HG03095 (cell line): ENCODE measurements at regions not wholly inside any gene's neighbourhood (a gene's known extent, or its start where the extent isn't known, plus 50 kb on each side); places are given as distances from the start of the nearest gene placed in this dataset.
"Not testable (repeated sequence)": the region's sequence is repeated elsewhere in the genome, so short reads cannot be mapped to it uniquely, and the experiment has no call there.

Source experiments
- ATAC-seq: cut with Tn5 transposase; IDR thresholded peaks from one replicate; pipeline ENCODE4 v1.9.1; 2021; ENCODE audit warnings: moderate library complexity; ENCODE audit not compliant: unreplicated experiment

DNA sequence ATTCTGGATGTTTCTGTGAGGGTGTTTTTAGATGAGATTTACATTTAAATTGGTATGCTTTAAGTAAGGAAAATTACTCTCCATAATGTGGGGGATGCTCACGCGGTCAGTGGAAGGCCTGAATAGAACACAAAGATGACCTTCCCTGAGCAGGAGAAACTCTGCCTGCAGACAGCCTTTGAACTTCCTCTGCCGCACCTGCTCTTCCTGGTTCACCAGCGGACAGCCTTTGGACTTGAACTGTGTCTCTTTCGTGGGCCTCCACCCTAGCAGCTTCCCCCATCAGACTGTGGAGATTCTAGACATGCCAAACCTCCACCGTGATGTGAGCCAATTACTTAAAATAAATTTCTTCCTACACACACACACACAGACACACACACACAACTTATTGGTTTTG, 210.7 kb downstream of the EFCAB11 start:
- no peak for ATAC-seq

DNA sequence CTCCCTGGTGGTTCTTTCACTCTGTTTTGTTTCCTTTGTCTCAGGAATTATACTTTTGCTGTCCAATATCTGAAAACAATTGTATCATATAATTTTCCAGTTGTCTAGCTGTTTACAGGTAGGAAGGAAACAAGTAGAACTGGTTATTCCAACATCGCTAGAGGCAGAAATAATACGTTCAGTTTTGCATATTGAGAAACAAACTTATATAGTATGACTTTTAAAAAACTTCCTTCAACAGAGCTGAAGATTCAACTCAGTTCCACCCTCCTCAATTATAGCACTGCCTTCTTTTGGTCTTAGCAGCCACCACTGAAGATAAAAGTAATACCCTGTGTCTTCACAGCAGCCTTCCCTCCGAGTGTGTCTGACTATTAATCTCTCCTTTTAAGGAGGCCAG, 214.3 kb downstream of the EFCAB11 start:
- ATAC-seq = no peak

DNA sequence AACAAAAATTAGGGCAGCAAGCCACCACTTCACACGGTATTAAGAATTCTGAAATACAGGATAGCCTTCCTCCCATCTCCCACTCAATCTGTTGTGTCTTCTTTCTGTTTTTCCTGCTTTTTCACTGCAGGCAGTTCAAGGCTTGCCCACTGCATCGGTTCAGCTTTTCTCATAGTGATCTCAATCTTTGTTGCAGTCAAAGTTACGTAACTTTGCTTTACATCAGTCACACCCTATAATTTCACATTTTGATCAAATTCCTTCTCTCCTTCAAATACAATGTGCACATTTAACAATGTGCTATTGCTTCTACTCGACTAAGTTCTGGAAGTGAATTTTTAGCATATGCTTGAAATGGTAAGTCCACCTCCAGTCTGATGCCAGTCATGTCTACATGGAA, 217.6 kb downstream of the EFCAB11 start:
- ATAC-seq = no peak

DNA sequence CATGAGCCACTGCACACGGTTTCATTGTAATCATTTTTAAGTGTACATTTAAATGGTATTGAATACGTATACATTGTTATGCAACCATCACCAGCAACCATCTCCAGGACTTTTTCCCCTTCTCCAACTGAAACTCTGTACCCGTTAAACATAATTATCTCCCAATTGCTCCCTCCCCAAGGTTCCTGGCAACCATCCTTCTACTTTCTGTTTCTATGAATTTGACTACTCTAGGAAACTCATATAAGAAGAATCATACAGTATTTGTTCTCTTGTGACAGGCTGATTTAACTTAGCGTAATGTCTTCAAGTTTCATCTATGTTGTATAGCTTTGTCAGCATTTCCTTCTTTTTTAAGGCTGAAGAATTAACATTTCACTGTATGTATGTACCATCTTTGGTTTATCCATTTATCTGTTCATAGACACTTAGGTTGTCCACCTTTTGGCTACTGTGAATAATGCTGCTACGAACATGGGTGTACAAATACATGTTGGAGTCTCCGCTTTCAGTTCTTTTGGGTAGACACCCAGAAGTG, 223.1 kb downstream of the EFCAB11 start:
- ATAC-seq = no peak

DNA sequence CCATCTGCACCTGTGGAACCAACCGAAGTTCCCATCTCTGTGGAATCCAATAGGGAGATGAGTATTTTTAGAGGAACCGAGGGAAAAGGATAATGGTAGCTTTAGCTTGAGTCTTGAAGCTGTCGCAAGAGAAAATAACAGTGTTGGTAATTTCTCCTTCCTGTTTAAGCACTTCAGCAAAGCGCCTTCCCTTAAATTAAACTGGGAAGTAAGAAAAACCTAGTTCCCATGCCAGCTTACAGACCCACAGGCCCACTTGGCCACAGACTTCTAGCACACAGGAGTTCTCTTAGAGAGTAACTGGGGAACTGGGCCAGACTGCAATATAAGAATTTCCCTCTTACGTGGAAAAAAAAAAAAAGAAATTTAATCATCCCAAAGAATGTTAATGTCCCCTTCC, 223.8 kb downstream of the EFCAB11 start:
- no peak for ATAC-seq

DNA sequence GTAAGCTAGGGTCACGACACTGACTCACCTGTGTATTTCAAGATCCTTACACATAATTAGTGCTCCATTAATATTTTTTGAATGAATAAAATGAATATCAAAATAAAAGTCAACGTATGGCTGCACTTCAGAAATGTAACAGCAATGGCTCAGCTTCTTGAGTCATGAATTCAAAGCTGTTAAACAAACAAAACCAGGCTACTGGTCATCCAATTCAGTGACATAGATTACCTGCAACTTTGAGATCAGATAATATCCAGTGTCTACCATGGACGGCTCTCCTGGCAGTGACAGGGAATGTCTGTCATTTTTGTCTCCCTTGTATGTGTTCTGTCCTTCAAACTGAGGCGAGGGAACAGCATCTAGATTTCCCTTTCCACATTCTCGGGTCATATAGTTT, 225.6 kb downstream of the EFCAB11 start:
- no peak for ATAC-seq

DNA sequence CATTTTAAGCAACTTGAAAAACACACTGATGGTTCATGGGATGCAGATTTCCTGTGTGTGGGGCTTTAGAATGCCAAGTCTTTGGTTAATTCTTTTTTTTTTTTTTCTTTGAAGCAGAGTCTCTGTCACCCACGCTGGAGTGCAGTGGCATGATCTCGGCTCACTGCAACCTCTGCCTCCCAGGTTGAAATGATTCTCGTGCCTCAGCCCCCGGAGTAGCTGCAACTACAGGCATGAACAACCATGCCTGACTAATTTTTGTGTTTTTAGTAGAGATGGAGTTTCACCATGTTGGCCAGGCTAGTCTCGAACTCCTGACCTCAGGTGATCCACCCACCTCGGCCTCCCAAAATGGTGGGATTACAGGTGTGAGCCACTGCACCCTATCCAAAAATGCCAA, 228.3 kb downstream of the EFCAB11 start:
- ATAC-seq = not testable (repeated sequence)

DNA sequence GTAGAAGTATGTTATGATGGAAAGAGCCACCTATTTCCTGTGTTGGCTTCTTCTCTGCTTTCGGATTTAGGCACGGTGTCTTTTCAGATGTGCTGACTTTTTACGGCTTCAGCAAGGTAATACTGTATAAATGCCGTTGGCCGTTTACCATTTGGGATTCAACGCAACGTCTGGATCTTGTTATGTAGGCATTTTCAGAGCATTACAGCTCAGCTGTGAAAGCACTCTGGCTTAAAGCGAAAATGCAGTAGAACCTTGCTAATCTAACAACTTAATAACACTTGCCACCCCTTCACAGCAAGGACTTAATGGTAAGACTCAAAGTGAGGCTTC, 229.9 kb downstream of the EFCAB11 start:
- ATAC-seq = no peak

DNA sequence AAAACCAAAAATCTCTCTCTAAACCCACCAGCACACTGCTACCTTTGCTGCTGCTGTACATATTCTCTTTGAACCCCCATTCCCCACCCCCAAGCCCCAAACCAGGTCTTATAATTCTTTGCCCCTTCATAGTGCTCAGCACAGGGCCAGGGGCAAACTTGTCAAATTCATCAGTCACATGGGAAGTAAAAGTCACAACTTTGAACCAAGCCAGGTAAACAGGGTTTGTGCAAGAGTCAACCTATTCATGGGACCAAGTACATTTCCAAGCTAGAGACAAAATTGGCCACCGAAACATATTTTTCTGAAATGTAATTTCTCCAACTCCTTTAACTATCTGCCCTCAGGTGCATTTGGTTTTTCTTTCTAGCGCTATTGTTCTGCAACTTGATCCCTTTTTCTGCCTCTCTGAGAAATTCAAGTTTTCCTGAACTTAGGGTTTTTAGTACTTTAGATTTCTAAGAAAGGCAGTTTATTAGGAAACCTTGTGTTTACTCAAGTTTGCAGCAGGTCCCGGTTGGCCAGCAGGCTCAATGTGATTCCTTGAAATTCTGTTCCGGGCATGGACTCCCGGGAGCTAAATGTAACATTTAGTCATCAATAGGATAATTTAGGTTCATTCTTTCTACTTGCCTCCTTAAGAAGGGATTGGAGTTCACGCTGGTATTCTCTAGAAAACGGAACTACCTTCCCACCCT, 230.5 kb downstream of the EFCAB11 start:
- no peak for ATAC-seq

DNA sequence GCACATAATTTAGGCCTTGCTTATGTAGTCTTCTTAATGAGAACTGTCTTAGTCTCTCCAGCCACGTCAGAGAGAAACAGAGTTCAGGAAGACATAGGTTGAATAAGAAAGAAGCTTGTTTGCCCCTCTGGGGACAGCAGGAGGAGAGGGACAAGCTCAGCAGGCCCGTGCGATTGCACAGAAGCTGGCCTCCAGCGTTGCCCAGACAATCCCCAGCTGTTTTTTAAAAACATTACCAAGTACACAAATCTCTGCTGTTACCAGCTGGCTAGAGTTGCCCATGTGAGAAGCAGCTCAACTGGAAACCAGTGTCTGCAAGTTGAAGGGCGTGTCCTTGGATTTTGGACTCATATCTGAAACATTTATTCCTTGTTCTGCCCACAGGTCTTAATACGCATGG, 232.6 kb downstream of the EFCAB11 start:
- no peak for ATAC-seq

DNA sequence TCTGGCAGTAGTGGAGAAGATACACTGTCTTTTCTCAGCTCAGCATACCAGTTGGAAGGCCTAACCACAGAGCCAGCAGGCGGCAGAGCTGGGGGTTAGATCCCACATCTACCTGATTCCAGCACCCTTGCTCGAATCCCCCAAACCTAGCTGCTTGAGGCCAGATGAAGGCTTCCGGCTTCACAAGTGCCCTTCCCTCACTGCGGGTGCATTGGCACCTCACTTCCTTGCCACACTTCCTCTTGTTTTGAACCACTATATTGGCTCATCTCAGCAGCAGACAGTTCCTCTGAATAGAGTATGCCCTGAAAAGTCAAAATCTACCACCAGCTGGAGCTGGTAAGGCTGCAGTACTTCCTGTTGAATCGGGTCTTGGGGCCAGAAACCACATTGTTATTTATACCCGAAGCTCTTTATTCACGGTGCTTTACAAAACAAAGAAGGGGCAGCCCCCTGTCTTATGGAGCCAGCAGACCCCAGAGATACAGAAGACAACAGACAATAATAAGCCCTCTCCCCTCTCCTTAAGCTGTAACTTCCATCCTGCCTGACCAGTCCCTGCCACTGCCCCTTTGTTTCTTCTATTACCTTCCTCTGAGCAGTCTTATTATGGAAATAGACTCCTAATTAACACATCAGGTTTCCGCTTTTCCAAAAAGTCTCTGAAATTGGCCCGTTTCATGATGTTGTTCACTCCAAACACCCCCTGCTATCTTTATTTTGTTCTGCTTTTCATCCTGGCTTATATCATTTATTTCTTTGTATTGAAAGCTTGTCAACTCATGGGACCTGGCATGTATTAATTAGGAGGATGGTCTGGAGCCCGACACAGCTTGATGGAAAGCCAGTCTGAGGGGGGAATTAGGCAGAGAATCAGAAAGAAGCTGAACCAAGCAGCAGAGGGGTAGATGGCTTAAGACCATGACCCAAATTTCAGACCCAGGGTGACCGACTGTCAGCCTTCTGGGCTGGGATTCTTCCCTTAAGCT, 233.5 kb downstream of the EFCAB11 start:
- ATAC-seq = peak; percentile 62

DNA sequence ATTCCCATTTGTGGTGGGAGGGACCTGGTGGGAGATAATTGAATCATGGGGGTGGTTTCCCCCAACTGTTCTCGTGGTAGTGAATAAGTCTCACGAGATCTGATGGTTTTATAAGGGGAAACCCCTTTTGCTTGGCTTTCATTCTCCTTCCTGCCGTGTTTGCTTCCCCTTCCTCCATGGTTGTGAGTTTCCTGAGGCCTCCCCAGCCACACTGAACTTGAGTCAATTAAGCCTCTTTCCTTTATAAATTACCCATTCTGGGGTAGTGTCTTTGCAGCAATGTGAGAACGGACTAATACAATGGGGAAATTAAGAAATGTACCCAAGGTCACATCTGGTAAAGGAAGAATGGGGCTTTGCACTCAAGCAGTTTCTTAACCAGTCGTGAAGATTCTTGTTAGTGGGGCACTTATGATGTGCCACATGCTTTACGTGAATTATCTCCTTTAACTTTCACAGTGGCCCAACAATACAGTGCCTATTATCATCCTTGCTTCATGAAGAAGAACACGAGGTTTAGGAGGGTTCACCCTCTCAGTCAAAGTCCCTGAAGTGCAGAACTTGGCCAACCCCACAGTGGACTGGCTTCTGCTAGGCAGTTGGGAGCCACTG, 234.3 kb downstream of the EFCAB11 start:
- no peak for ATAC-seq

DNA sequence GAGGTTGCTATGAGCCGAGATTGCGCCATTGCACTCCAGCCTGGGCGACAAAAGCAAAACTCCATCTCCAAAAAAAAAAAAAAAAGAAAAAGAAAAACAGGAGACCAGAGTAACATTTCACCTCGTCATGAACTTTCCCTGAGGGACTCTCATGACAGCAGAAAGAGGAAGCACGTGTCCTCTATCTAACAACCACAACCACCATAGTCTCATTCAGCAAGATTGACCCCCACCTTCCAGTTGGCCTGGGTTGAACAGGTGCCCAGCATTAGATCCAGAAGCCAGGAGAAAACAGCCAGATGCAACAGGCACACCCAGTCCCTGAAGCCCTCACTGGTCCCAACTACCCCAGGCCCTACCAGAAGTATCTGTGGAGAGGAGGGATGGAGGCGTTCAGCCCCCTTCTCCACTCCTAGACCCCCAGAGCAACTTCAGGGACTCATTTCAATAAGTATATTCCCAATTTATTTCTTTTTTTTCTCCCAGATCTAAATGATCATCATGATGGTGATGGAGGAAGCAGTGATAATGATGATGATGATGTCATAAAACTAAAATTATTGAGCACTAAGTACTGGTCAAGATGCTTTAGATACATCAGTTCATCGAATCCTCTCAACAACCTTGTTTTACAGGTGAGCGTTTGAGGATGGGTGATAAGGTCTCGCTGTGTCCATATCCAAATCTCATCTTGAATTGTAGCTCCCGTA, 235.0 kb downstream of the EFCAB11 start:
- no peak for ATAC-seq

DNA sequence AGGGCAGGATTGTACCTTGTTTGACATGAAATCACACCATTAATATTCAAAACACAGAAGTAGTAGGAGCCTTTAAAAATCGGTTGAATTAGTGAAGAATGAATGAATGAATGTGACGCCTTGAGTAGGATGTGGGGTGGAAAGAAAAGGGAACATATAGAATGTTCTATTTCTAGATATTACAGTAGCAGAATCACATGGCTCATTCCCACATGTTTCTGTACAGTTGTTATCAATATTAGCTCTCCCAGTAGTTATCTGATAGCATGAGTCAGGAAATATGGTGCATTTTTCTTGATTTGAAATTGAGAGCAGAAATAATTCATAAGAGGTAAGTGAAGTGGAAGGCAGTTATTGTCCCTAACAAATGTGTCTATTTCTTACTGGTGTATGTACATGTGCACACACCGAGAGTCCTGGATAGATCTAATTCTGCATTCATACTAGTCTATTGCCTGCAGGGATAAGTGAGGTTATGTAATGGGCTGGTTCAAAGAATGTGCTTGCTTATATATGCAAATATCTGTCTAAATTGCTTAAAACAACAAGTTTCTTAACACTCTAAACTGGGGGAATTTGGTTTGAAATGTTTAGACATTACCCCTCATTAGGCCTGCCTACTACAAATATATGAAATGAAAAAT, 245.4 kb downstream of the EFCAB11 start:
- no peak for ATAC-seq

DNA sequence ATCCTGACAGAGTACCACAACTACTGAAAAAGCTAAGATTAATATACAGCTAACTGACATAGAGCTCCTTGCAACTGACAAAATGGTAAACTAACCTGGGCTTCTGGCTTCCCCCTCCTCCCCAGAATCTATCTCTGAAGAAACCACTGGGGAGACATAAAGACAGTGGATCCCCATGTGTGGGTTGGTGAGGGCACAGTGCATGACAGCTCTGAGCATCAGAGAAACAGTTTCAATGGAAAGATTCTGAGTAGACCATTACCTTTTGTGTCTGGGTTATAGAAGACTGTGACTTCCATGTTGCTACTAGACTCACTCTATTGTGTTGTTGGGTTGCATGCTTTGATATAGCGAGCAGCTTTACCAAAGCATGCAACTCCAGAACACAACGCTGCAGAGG, 247.4 kb downstream of the EFCAB11 start:
- no peak for ATAC-seq

DNA sequence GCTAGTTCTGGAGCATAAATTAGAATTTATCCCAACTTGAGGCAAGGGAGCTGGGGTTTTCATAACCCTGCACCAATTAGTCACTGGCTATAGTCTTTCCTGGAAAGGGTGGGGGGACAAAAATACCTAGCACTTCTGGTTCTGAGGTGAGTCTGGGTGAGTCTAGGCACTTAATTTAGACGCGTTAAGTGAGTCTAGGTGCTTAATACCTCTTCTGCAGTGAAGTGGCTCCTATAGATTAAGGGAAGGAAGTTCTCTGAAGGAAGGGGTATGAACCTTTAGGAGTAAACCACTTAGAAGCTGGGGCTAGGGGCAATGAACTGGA, 251.7 kb downstream of the EFCAB11 start:
- no peak for ATAC-seq

DNA sequence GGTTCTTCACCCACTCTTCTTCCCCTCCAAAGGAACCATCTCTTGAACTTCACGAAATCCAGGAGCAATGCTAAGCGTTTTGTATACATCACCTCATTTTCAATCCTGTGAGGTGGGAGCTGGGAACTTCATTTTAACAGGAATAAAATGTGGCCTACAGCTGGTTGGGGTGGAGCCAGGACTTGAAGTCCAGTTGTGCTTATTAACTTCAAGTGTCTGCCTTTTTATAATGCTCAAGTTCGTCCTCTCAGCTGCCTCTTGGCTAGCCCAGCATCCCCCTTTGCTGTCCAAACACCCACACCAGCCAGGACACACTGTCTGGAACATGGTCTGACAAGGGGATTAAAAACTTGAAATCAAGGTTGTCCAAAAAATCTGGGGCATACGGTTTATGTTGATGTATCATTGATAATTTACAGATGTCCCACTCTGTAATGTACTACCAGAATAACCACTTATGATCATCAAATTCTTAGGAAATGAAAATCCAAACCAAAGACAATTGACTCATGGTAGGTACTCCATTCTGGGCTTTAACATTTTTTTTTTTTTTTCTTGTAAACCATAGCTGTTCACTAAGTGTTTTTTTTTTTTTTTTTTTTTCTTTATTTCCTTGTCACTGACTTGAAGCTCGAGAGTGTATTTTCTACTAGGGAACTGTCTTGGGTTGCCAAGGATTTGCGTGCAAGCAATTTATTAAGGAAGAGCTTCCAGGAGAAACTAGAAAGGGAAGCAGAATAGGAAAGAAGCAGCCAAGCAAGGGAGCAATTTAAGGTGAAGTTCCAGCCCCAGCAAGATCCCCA, 252.3 kb downstream of the EFCAB11 start:
- ATAC-seq = no peak

DNA sequence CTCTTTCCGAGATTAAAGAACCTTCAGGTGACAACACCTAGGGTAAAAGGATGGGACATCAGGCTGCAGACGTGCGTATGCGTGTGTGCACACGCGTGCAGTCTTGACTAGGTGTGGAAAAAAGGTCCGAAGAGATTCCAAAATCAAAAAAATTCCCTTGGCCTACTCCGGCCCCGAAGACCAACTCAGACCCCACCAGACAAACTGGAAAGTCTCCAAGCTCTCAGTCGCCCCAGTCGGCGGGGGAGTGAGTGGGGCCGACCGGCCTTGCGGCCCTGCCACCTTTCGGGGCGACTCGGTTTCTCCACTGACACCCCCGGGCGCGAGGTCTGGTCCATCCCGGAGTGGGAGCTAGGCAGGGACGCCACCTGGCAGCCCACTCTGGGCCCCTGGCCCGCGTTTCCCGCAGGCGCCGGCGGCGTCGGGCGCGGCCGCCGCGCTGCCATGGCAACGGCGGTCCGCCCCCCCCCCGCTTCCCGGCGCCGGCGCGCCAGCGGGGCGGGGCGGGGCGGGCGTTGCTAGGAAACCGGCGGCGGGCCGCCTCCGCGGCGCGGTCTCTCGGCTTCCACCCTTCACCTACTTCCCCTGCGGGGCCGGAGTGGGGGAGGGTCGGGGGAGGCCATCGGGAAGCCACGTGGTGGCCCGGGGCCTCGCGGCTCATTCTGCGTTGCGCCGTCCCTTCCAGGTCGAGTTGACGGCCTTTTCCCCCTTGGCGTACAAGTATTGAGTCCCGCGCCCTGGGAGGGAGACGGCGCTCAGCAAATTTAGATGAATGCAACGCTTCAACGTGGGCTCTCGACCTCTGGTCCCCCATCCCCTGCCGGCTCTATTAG, 253.1 kb downstream of the EFCAB11 start:
- ATAC-seq = peak; percentile 83

DNA sequence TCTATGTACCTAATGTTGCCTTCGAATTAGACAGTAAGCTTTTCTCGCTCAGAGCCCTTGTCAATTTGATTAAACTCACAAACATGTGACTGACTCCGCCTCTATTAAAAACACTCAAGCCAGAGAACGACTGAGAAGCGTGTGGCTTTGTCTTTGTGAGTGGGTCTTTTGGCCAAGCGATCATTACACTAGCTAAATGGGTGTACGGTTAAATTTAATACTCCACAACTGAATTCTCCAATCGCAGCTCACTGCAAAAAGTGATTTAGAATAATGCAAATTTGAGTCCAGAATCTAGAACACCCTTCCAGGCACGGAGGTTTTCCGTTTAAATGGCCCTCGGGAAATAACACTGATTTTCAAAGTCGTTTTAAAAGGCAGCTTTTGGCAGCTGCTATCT, 253.7 kb downstream of the EFCAB11 start:
- ATAC-seq = no peak
